ENCODE measurements at regions not wholly inside any gene's neighbourhood (a gene's known extent, or its start where the extent isn't known, plus 50 kb on each side); places are given as distances from the start of the nearest gene placed in this dataset.

DNA sequence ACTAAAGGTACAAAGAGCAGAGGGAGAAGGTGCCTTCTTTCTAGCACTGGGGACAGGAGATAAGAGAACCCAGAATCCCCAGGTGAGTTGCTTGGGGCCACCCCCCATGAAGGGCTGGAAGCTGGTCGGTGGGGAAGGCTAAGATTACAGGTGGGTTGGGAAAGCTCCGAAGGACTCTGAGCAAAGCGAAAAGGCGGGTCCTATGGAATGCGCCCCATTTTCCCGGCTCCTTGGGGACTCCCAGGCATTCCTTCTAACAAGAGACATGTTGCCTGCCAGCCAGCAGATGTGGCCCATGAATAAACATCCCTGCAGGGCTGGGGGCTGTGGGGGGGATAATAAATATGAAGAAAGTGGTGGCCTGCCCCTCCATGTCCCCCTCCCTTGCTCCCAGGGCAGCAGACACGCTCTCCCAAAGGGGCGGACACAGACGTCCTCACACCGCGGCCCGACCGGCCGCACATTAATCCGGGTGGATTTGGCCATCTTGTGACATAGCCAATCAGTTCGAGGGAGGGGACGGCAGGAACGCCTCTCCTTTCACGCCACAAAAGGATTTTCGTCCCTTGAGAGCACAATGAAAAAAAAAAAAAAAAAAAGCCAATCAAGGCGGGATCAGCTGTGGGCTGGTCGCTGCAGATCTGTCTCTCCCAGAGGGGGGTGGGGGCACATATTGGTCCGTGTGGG lies 98.5 kb downstream of the SOX9 start:
- H3K36me3 Mint-ChIP-seq (ENCODE audit: low read depth), result no peaks in the 10 kb centered on the region
- Histone ChIP-seq H3K4me1 (ENCODE audit: control insufficient read depth, insufficient read depth, low read length) (peaks cover 8% of the 10 kb centered on the region), H3K4me3 (ENCODE audit: low read length) (peak overlapping the region; percentile 78), H3K27me3 (ENCODE audit: control insufficient read depth, insufficient read depth, low read length, poor library complexity, severe bottlenecking) (peaks cover 91% of the 10 kb centered on the region), H3K36me3 (ENCODE audit: control insufficient read depth, insufficient read depth, low read length) (no peaks in the 10 kb centered on the region), H3K9me3 (ENCODE audit: control insufficient read depth, low read length) (no peaks in the 10 kb centered on the region), H3K27ac (ENCODE audit: low read depth, low read length) (peak overlapping the region; percentile 94), H3K9ac (ENCODE audit: extremely low read depth, low read length, poor library complexity, severe bottlenecking) (no peak overlapping the region)
- H3K4me1 Mint-ChIP-seq, result peaks cover 28% of the 10 kb centered on the region
- H3K9me3 Mint-ChIP-seq, result no peaks in the 10 kb centered on the region
- H3K27me3 Mint-ChIP-seq (ENCODE audit: insufficient read depth), result peaks cover 99% of the 10 kb centered on the region
- WGBS, 2 experiments (ENCODE audit: insufficient coverage in 1 of 2, insufficient read length in 1 of 2), result 5 to 16% methylated on average over 11 to 23 of the region's 23 CpGs
- peak; percentile 84 for DNase-seq
- H3K27ac Mint-ChIP-seq, result no peak overlapping the region
- TF ChIP-seq, protein P1, sequence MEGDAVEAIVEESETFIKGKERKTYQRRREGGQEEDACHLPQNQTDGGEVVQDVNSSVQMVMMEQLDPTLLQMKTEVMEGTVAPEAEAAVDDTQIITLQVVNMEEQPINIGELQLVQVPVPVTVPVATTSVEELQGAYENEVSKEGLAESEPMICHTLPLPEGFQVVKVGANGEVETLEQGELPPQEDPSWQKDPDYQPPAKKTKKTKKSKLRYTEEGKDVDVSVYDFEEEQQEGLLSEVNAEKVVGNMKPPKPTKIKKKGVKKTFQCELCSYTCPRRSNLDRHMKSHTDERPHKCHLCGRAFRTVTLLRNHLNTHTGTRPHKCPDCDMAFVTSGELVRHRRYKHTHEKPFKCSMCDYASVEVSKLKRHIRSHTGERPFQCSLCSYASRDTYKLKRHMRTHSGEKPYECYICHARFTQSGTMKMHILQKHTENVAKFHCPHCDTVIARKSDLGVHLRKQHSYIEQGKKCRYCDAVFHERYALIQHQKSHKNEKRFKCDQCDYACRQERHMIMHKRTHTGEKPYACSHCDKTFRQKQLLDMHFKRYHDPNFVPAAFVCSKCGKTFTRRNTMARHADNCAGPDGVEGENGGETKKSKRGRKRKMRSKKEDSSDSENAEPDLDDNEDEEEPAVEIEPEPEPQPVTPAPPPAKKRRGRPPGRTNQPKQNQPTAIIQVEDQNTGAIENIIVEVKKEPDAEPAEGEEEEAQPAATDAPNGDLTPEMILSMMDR (conservative IDR thresholded peaks at IDR 0.05), result no peak
- H3K4me3 Mint-ChIP-seq, result peak overlapping the region; percentile 52

DNA sequence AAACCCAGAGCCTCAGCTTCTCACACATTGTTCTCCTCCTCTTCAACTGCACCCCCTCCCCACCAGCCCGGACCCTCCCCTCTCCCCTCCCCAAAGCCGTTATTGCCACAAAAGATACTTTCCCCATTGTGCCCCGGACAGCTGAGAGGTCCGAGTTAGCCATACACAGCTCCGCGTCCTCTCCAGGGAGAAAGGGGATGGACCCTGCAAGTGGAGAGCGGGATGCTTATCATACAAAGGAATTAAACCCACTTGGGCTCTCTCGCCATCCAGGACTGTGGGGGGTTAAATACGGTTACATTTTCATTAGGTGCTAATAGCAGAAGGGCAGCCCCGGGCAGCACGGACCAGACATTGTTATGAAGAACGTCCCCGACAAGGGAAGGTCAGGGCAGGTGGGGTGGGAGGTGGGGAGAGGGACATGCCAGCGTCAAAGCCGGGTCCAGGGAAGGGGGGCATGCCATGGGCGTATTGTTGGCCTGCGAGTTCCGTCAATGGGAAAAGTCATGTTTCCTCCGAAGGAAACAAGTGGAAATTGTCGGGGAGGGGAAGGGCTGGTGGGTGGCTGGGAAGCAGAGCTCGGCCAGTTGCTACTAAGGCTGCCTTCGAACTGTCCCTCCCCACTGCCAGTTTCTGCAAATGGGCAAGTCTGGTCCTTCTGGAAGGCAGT lies 99.1 kb downstream of the SOX9 start:
- H3K27me3 Mint-ChIP-seq (ENCODE audit: insufficient read depth), result peaks cover 97% of the 10 kb centered on the region
- Histone ChIP-seq H3K9ac (ENCODE audit: extremely low read depth, low read length, poor library complexity, severe bottlenecking) (no peak overlapping the region), H3K4me1 (ENCODE audit: control insufficient read depth, insufficient read depth, low read length) (peaks cover 8% of the 10 kb centered on the region), H3K9me3 (ENCODE audit: control insufficient read depth, low read length) (no peaks in the 10 kb centered on the region), H3K4me3 (ENCODE audit: low read length) (peak overlapping the region; percentile 78), H3K27ac (ENCODE audit: low read depth, low read length) (peak overlapping the region; percentile 94), H3K36me3 (ENCODE audit: control insufficient read depth, insufficient read depth, low read length) (no peaks in the 10 kb centered on the region), H3K27me3 (ENCODE audit: control insufficient read depth, insufficient read depth, low read length, poor library complexity, severe bottlenecking) (peaks cover 88% of the 10 kb centered on the region)
- H3K27ac Mint-ChIP-seq, result no peak overlapping the region
- TF ChIP-seq, protein P1 (conservative IDR thresholded peaks at IDR 0.05), result no peak
- H3K36me3 Mint-ChIP-seq (ENCODE audit: low read depth), result no peaks in the 10 kb centered on the region
- peak; percentile 84 for DNase-seq
- H3K4me1 Mint-ChIP-seq, result peaks cover 28% of the 10 kb centered on the region
- peak overlapping the region; percentile 52 for H3K4me3 Mint-ChIP-seq
- no peaks in the 10 kb centered on the region for H3K9me3 Mint-ChIP-seq
- 5 to 15% methylated on average over 4 to 22 of the region's 22 CpGs for WGBS, 2 experiments (ENCODE audit: insufficient coverage in 1 of 2, insufficient read length in 1 of 2)

DNA sequence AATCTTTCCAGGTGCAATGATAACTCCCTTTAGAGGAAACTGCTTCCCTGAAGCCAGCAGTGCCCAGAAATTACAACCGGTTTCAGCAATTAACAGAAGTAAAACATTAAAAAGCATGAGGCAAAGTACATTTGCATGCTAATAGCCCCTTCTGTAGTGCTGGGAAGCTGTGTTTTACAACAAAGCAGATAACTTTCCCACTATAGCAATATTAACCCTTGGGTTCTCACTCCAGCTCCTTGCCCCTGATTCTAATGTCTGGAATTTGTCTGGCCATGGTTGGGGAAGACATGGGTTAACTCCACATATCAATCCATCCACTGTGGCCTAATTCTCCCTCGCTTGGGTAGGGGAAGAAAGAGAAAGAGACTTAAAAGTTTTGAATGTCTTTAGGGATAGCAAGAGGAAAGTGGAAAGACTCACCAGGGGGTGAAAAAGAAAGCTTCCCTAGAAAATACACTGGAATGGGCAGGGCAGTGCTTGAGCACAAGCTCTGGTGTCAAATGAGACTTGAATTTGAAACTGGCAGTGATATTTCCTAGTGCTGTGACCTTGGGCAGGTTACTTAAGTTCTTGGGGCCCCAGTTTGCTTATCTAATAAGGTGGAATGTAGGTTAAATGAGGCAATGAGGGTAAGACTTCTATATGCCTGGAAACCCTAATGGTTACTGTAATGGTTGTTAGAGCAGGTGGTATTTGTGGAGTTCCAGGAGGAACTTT lies 102.0 kb downstream of the SOX9 start:
- TF ChIP-seq, protein P1 (conservative IDR thresholded peaks at IDR 0.05), result no peak
- Mint-ChIP-seq H3K36me3 (ENCODE audit: low read depth) (no peaks in the 10 kb centered on the region), H3K4me1 (peaks cover 28% of the 10 kb centered on the region), H3K27me3 (ENCODE audit: insufficient read depth) (peaks cover 81% of the 10 kb centered on the region), H3K9me3 (no peaks in the 10 kb centered on the region), H3K4me3 (no peak overlapping the region), H3K27ac (no peak overlapping the region)
- 0 to 21% methylated on average over 1 to 2 of the region's 2 CpGs for WGBS, 2 experiments (ENCODE audit: insufficient coverage in 1 of 2, insufficient read length in 1 of 2)
- Histone ChIP-seq H3K9me3 (ENCODE audit: control insufficient read depth, low read length) (no peaks in the 10 kb centered on the region), H3K27me3 (ENCODE audit: control insufficient read depth, insufficient read depth, low read length, poor library complexity, severe bottlenecking) (peaks cover 62% of the 10 kb centered on the region), H3K9ac (ENCODE audit: extremely low read depth, low read length, poor library complexity, severe bottlenecking) (no peak overlapping the region), H3K36me3 (ENCODE audit: control insufficient read depth, insufficient read depth, low read length) (no peaks in the 10 kb centered on the region), H3K4me3 (ENCODE audit: low read length) (no peak overlapping the region), H3K4me1 (ENCODE audit: control insufficient read depth, insufficient read depth, low read length) (peaks cover 8% of the 10 kb centered on the region), H3K27ac (ENCODE audit: low read depth, low read length) (peak overlapping the region; percentile 44)
- no peak for DNase-seq

Data from endodermal cell (in vitro differentiated cells).